NCI-H146 (cell line): ENCODE measurements at regions not wholly inside any gene's neighbourhood (a gene's known extent, or its start where the extent isn't known, plus 50 kb on each side); places are given as distances from the start of the nearest gene placed in this dataset.

Source experiments
- DNase-seq: peaks from one replicate; lab custom pipeline; 2025; lab: John Stamatoyannopoulos, UW

- DNase-seq, result no peak
These were observed 100.8 kb upstream of the CDH5 start for GRCh38 chr16:66265556-66266141.

GRCh38 chr16:66265048-66265415 is 101.5 kb upstream of the CDH5 start:
- no peak for DNase-seq

- no peak for DNase-seq
These were observed 102.0 kb upstream of the CDH5 start for GRCh38 chr16:66264311-66265047.

GRCh38 chr16:66263973-66264310 is 102.5 kb upstream of the CDH5 start:
- DNase-seq, result no peak

- no peak for DNase-seq
These were observed 103.1 kb upstream of the CDH5 start for GRCh38 chr16:66263168-66263972.

- no peak for DNase-seq
These were observed 104.0 kb upstream of the CDH5 start for GRCh38 chr16:66262253-66263167.

GRCh38 chr16:66261826-66262225 is 104.7 kb upstream of the CDH5 start:
- DNase-seq, result no peak

- no peak for DNase-seq
These were observed 105.8 kb upstream of the CDH5 start for GRCh38 chr16:66260522-66261254.

GRCh38 chr16:66258916-66259845 is 107.3 kb upstream of the CDH5 start:
- DNase-seq, result no peak

GRCh38 chr16:66256919-66257318 is 109.6 kb upstream of the CDH5 start:
- DNase-seq, result no peak

- DNase-seq, result no peak
These were observed 110.8 kb upstream of the CDH5 start for GRCh38 chr16:66255647-66256046.

GRCh38 chr16:66254751-66255150 is 111.7 kb upstream of the CDH5 start:
- no peak for DNase-seq

GRCh38 chr16:66254106-66254505 is 112.4 kb upstream of the CDH5 start:
- no peak for DNase-seq

GRCh38 chr16:66251476-66252160 is 114.9 kb upstream of the CDH5 start:
- no peak for DNase-seq

- DNase-seq, result no peak
These were observed 115.6 kb upstream of the CDH5 start for GRCh38 chr16:66250686-66251431.

- DNase-seq, result no peak
These were observed 118.7 kb upstream of the CDH5 start for GRCh38 chr16:66247516-66248481.

GRCh38 chr16:66245868-66246267 is 120.6 kb upstream of the CDH5 start:
- no peak for DNase-seq

- DNase-seq, result no peak
These were observed 121.4 kb upstream of the CDH5 start for GRCh38 chr16:66245072-66245471.
